H1 (cell line): ENCODE measurements at regions not wholly inside any gene's neighbourhood (a gene's known extent, or its start where the extent isn't known, plus 50 kb on each side); places are given as distances from the start of the nearest gene placed in this dataset.

ENCODE experiments used
- CTCF ChIA-PET: fragments of 300-600 bp; sonication (Branson Sonifier 250); formaldehyde crosslinking; loops from one replicate; lab custom pipeline; 2021; ENCODE audit not compliant: partially characterized antibody; lab: Charles Lee
- POLR2A ChIA-PET: fragments of 300-600 bp; sonication (Branson Sonifier 250); formaldehyde crosslinking; loops from one replicate; lab custom pipeline; 2021; ENCODE audit warnings: inconsistent platforms; ENCODE audit not compliant: partially characterized antibody; lab: Charles Lee
- DNase-seq, 2 experiments: peaks; one replicate each; pipeline versions ENCODE4 v3.0.0 to v3.0.0-alpha.2; 2010 to 2022; ENCODE audit warnings: low spot score in 2 of 2, low read depth in 1 of 2, mixed read lengths in 1 of 2
- FAIRE-seq: peaks from 2 replicates; lab custom pipeline; 2011; peaks lifted over from hg19 to GRCh38; lab: Jason Lieb, UNC
- H2AFZ ChIP-seq: 2 replicates; pipeline ENCODE4 v1.8.1; 2012; ENCODE audit warnings: low read length, inconsistent platforms
- H2AK5ac ChIP-seq: 2 replicates; pipeline ENCODE4 v1.6.1; 2013; ENCODE audit warnings: low read depth, low read length
- H2BK120ac ChIP-seq: replicated peaks from 2 replicates; pipeline ENCODE3; 2013; ENCODE audit warnings: low read depth, low read length, inconsistent platforms
- H2BK12ac ChIP-seq: 2 replicates; pipeline ENCODE4 v1.6.1; 2013; ENCODE audit warnings: low read depth, low read length
- H2BK15ac ChIP-seq: 2 replicates; pipeline ENCODE4 v1.6.1; 2013; ENCODE audit warnings: low read length
- H2BK20ac ChIP-seq: 2 replicates; pipeline ENCODE4 v1.6.1; 2013; ENCODE audit warnings: low read length
- H2BK5ac ChIP-seq: 2 replicates; pipeline ENCODE4 v1.6.1; 2013; ENCODE audit warnings: low read depth, low read length
- H3K14ac ChIP-seq: 2 replicates; pipeline ENCODE4 v1.6.1; 2013; ENCODE audit warnings: inconsistent platforms; ENCODE audit not compliant: insufficient read length
- H3K18ac ChIP-seq: 2 replicates; pipeline ENCODE4 v1.6.1; 2013; ENCODE audit warnings: low read length; ENCODE audit errors: extremely low read depth
- H3K23ac ChIP-seq: 2 replicates; pipeline ENCODE4 v1.6.1; 2013; ENCODE audit warnings: inconsistent platforms; ENCODE audit not compliant: insufficient read length
- H3K23me2 ChIP-seq: 2 replicates; pipeline ENCODE4 v1.6.1; 2013; ENCODE audit warnings: low read depth, low read length
- H3K27ac ChIP-seq: 2 replicates; pipeline ENCODE4 v1.6.1; 2011; ENCODE audit warnings: low read depth, low read length, inconsistent platforms
- H3K27me3 ChIP-seq, 4 experiments: replicated peaks in 1 of 4; 1 replicate in 1 of 4; 2 replicates in 3 of 4; pipeline versions ENCODE4 v1.6.1 to v1.8.1; 2011 to 2013; ENCODE audit warnings: low read length in 3 of 4, mild to moderate bottlenecking in 3 of 4, inconsistent platforms in 2 of 4, mixed read lengths in 2 of 4, moderate library complexity in 1 of 4; ENCODE audit not compliant: control insufficient read depth in 3 of 4, insufficient read depth in 3 of 4; ENCODE audit errors: extremely low read depth in 1 of 4
- H3K36me3 ChIP-seq, 4 experiments: 2 replicates each; pipeline versions ENCODE4 v1.6.1 to v1.8.1; 2011 to 2013; ENCODE audit warnings: mild to moderate bottlenecking in 4 of 4, low read length in 3 of 4, moderate library complexity in 2 of 4, control low read depth in 1 of 4, inconsistent platforms in 1 of 4; ENCODE audit not compliant: insufficient read depth in 4 of 4, control insufficient read depth in 2 of 4
- H3K4ac ChIP-seq: replicated peaks from 2 replicates; pipeline ENCODE3; 2013; ENCODE audit warnings: low read length, low read depth, mixed read lengths, inconsistent platforms; ENCODE audit not compliant: insufficient read length
- H3K4me1 ChIP-seq, 4 experiments: replicated peaks in 1 of 4; 1 replicate in 1 of 4; 2 replicates in 3 of 4; pipeline versions ENCODE4 v1.6.1 to v1.8.1; 2011 to 2013; ENCODE audit warnings: low read length in 3 of 4, inconsistent platforms in 2 of 4, mixed read lengths in 1 of 4; ENCODE audit not compliant: insufficient read depth in 4 of 4, control insufficient read depth in 3 of 4
- H3K4me2 ChIP-seq, 2 experiments: 2 replicates each; pipeline versions ENCODE4 v1.6.1 to v1.8.1; 2011 to 2013; ENCODE audit warnings: low read depth in 2 of 2, low read length in 2 of 2, control low read depth in 1 of 2, inconsistent platforms in 1 of 2, mild to moderate bottlenecking in 1 of 2; ENCODE audit not compliant: insufficient read depth in 1 of 2
- H3K4me3 ChIP-seq, 4 experiments: fragments of 200-600, 300-600 bp in 1 of 4; sonication (generic), shearing (Covaris generic), sonication (Bioruptor Twin) in 1 of 4; 2 replicates each; pipeline versions ENCODE4 v1.5.1 to v1.8.1; 2011 to 2016; ENCODE audit warnings: low read length in 4 of 4, low read depth in 3 of 4, control low read depth in 2 of 4, inconsistent platforms in 2 of 4, mild to moderate bottlenecking in 2 of 4, mixed read lengths in 1 of 4, moderate library complexity in 1 of 4; ENCODE audit not compliant: insufficient read depth in 2 of 4; ENCODE audit errors: extremely low read depth in 1 of 4
- H3K56ac ChIP-seq: replicated peaks from 2 replicates; pipeline ENCODE3; 2013; ENCODE audit warnings: low read depth, mild to moderate bottlenecking, mixed read lengths, low read length, inconsistent platforms; ENCODE audit not compliant: insufficient read length
- H3K79me1 ChIP-seq: 2 replicates; pipeline ENCODE4 v1.6.1; 2013; ENCODE audit warnings: low read depth, low read length, control low read depth
- H3K79me2 ChIP-seq, 2 experiments: 2 replicates each; pipeline versions ENCODE4 v1.6.1 to v1.8.1; 2012 to 2013; ENCODE audit warnings: low read length in 2 of 2, mild to moderate bottlenecking in 2 of 2, inconsistent platforms in 1 of 2; ENCODE audit not compliant: insufficient read depth in 2 of 2, control insufficient read depth in 1 of 2
- H3K9ac ChIP-seq, 4 experiments: replicated peaks in 1 of 4; 1 replicate in 1 of 4; 2 replicates in 3 of 4; pipeline versions ENCODE4 v1.6.1 to v1.8.1; 2011 to 2013; ENCODE audit warnings: low read depth in 3 of 4, low read length in 3 of 4, control low read depth in 2 of 4, mild to moderate bottlenecking in 2 of 4, moderate library complexity in 2 of 4, inconsistent platforms in 1 of 4; ENCODE audit errors: extremely low read depth in 1 of 4
- H3K9me3 ChIP-seq, 2 experiments: 2 replicates each; pipeline versions ENCODE4 v1.6.1 to v1.8.1; 2012 to 2013; ENCODE audit warnings: mild to moderate bottlenecking in 2 of 2, moderate library complexity in 2 of 2, control low read depth in 1 of 2, inconsistent platforms in 1 of 2, low read depth in 1 of 2, low read length in 1 of 2, mixed read lengths in 1 of 2; ENCODE audit not compliant: insufficient read depth in 2 of 2
- H4K20me1 ChIP-seq, 2 experiments: replicated peaks in 1 of 2; 2 replicates each; pipeline versions ENCODE3 to v1.8.1; 2011 to 2013; ENCODE audit warnings: inconsistent platforms in 2 of 2, low read length in 2 of 2, mild to moderate bottlenecking in 1 of 2; ENCODE audit not compliant: insufficient read depth in 2 of 2, control insufficient read depth in 1 of 2
- H4K5ac ChIP-seq: 2 replicates; pipeline ENCODE4 v1.6.1; 2013; ENCODE audit warnings: low read length, low read depth, mixed read lengths, inconsistent platforms; ENCODE audit not compliant: insufficient read length
- H4K8ac ChIP-seq: 2 replicates; pipeline ENCODE4 v1.8.0; 2013; ENCODE audit warnings: mild to moderate bottlenecking, moderate library complexity, low read length, inconsistent platforms; ENCODE audit not compliant: insufficient read depth; ENCODE audit errors: extremely low read depth
- H4K91ac ChIP-seq: replicated peaks from 2 replicates; pipeline ENCODE3; 2013; ENCODE audit warnings: low read length, mixed read lengths, inconsistent platforms; ENCODE audit not compliant: insufficient read length
- GTF2F1 ChIP-seq: IDR thresholded peaks from 2 replicates; pipeline ENCODE4 v1.6.1; 2012; ENCODE audit warnings: low read depth, low read length, improper control_type of control experiment, borderline replicate concordance
- PHF8 ChIP-seq: fragments of 200-600 bp; sonication (generic); conservative IDR thresholded peaks from 2 replicates; pipeline ENCODE4 v1.7.1; 2012; ENCODE audit warnings: low read depth, mild to moderate bottlenecking, inconsistent platforms, low read length, moderate library complexity
- WGBS, 2 experiments: shearing (Covaris generic) in 1 of 2; methylation state at CpG; one replicate each; pipeline versions ENCODE4 v1.1.6 to v1.1.7; 2013 to 2015; ENCODE audit warnings: low lambda C conversion rate in 2 of 2, mixed read lengths in 2 of 2, inconsistent platforms in 1 of 2, low coverage in 1 of 2, missing lambda C conversion rate in 1 of 2; ENCODE audit not compliant: insufficient replicate concordance in 2 of 2, insufficient coverage in 1 of 2, insufficient read length in 1 of 2; ENCODE audit errors: extremely low coverage in 1 of 2, missing lambda C conversion rate in 1 of 2; 5-methylcytosine and 5-hydroxymethylcytosine counted together

GRCh38 chr18:10140461-10141282 is 226.9 kb downstream of the VAPA start:
- 79% methylated on average over 7 of the region's 7 CpGs; no CpG with 5 or more reads in 1 of the 2 experiments for WGBS, 2 experiments
- H3K18ac ChIP-seq = no peak overlapping the region
- H2AK5ac ChIP-seq = peak overlapping the region; percentile 65; the same call in 1 of the 2 replicates
- H2BK20ac ChIP-seq = peak overlapping the region; percentile 13; the same call in 1 of the 2 replicates
- TF ChIP-seq GTF2F1 (no peak), PHF8 (no peak)
- no peaks in the 10 kb centered on the region for H3K79me1 ChIP-seq
- H3K79me2 ChIP-seq = no peaks in the 10 kb centered on the region
- CTCF ChIA-PET = interaction anchor here (0.7 to 1.0 kb wide), 2 partner anchors 108 to 335 kb away, joined by 3 to 4 read pairs; no protein-coding TSS in a partner anchor
- no peak overlapping the region; a peak in 1 of 7 replicates for H3K9ac ChIP-seq
- no peaks in the 10 kb centered on the region for H3K36me3 ChIP-seq
- H3K27ac ChIP-seq = peak overlapping the region; percentile 48; the same call in 1 of the 2 replicates
- no peaks in the 10 kb centered on the region for H3K27me3 ChIP-seq
- H2BK120ac ChIP-seq = no peak overlapping the region
- H3K4me3 ChIP-seq = no peak overlapping the region
- peak overlapping the region; percentile 88 for H2BK12ac ChIP-seq
- H3K14ac ChIP-seq = no peak overlapping the region
- no peaks in the 10 kb centered on the region for H3K9me3 ChIP-seq
- no peaks in the 10 kb centered on the region for H4K20me1 ChIP-seq
- no peak overlapping the region for H4K5ac ChIP-seq
- peak overlapping the region; percentile 6 for H4K91ac ChIP-seq
- peaks cover 2 to 14% (median 9%) of the 10 kb centered on the region in 4 experiments; a peak in 5 of 7 replicates for H3K4me1 ChIP-seq
- peak overlapping the region; percentile 55; the same call in 1 of the 2 replicates for H2AFZ ChIP-seq
- POLR2A ChIA-PET = no interaction called here
- H4K8ac ChIP-seq = no peak overlapping the region
- H3K56ac ChIP-seq = no peak overlapping the region
- peak in 1 of 2 experiments; percentile 46 for DNase-seq
- peak overlapping the region in 1 of 2 experiments; percentile 18; a peak in 2 of 4 replicates for H3K4me2 ChIP-seq
- no peak overlapping the region for H3K23ac ChIP-seq
- no peak for FAIRE-seq
- H2BK15ac ChIP-seq = peak overlapping the region; percentile 95
- H3K4ac ChIP-seq = no peak overlapping the region
- H2BK5ac ChIP-seq = no peak overlapping the region
- H3K23me2 ChIP-seq = no peaks in the 10 kb centered on the region; the same call in 1 of the 2 replicates
